ENCODE measurements at regions not wholly inside any gene's neighbourhood (a gene's known extent, or its start where the extent isn't known, plus 50 kb on each side); places are given as distances from the start of the nearest gene placed in this dataset.

- Histone ChIP-seq H3K27ac (ENCODE audit: low read depth, low read length, poor library complexity, severe bottlenecking) (no peak overlapping the region), H3K27me3 (replicated peaks; ENCODE audit: insufficient read depth, low read depth, low read length, poor library complexity) (no peaks in the 10 kb centered on the region), H3K4me1 (ENCODE audit: insufficient read depth, low read length, poor library complexity, severe bottlenecking) (no peaks in the 10 kb centered on the region), H3K9me3 (ENCODE audit: low read depth, low read length, poor library complexity, severe bottlenecking) (peaks cover 24% of the 10 kb centered on the region), H3K36me3 (ENCODE audit: insufficient read depth, low read length, poor library complexity, severe bottlenecking) (no peaks in the 10 kb centered on the region), H3K4me3 (ENCODE audit: low read depth, low read length, poor library complexity, severe bottlenecking) (no peak overlapping the region)
- intact Hi-C loops (cut with micrococcal nuclease; ENCODE audit: unreplicated experiment), result no loop called here
- CTCF ChIA-PET, result no interaction called here
- POLR2A ChIA-PET (ENCODE audit: low non-redundant PET), result no interaction called here
- BruUV-seq (replicated peaks), result no TSS peak
- no peak for DNase-seq (ENCODE audit: low spot score)
- no peak for TF ChIP-seq CTCF (conservative IDR thresholded peaks at IDR 0.05; ENCODE audit: low read depth, low read length)
- no peak for TF ChIP-seq EZH2 (IDR thresholded peaks at IDR 0.05; ENCODE audit: borderline replicate concordance, low read depth, low read length, poor library complexity, severe bottlenecking)
Observed at GRCh38 chr18:77985526-77986281, 736.1 kb downstream of the GALR1 start.

GRCh38 chr18:77990131-77990530 lies 740.5 kb downstream of the GALR1 start:
- BruUV-seq (replicated peaks), result no TSS peak

GRCh38 chr18:77990901-77991300 lies 741.3 kb downstream of the GALR1 start:
- TF ChIP-seq EZH2 (IDR thresholded peaks at IDR 0.05; ENCODE audit: borderline replicate concordance, low read depth, low read length, poor library complexity, severe bottlenecking) (no peak), CTCF (conservative IDR thresholded peaks at IDR 0.05; ENCODE audit: low read depth, low read length) (no peak)
- DNase-seq (ENCODE audit: low spot score), result no peak
- H3K4me3 ChIP-seq (ENCODE audit: low read depth, low read length, poor library complexity, severe bottlenecking), result no peak overlapping the region
- no peaks in the 10 kb centered on the region for H3K36me3 ChIP-seq (ENCODE audit: insufficient read depth, low read length, poor library complexity, severe bottlenecking)
- POLR2A ChIA-PET (ENCODE audit: low non-redundant PET), result no interaction called here
- CTCF ChIA-PET, result no interaction called here
- H3K27ac ChIP-seq (ENCODE audit: low read depth, low read length, poor library complexity, severe bottlenecking), result no peak overlapping the region
- H3K4me1 ChIP-seq (ENCODE audit: insufficient read depth, low read length, poor library complexity, severe bottlenecking), result no peaks in the 10 kb centered on the region
- intact Hi-C loops (cut with micrococcal nuclease; ENCODE audit: unreplicated experiment), result no loop called here
- H3K9me3 ChIP-seq (ENCODE audit: low read depth, low read length, poor library complexity, severe bottlenecking), result peaks cover 17% of the 10 kb centered on the region
- no TSS peak for BruUV-seq (replicated peaks)
- no peaks in the 10 kb centered on the region for H3K27me3 ChIP-seq (replicated peaks; ENCODE audit: insufficient read depth, low read depth, low read length, poor library complexity)

More at GRCh38 chr18:77990131-77990530, 740.5 kb downstream of the GALR1 start:
- H3K27me3 ChIP-seq (replicated peaks; ENCODE audit: insufficient read depth, low read depth, low read length, poor library complexity), result no peaks in the 10 kb centered on the region
- POLR2A ChIA-PET (ENCODE audit: low non-redundant PET), result no interaction called here
- intact Hi-C loops (cut with micrococcal nuclease; ENCODE audit: unreplicated experiment), result no loop called here
- no peak for DNase-seq (ENCODE audit: low spot score)
- H3K4me3 ChIP-seq (ENCODE audit: low read depth, low read length, poor library complexity, severe bottlenecking), result no peak overlapping the region
- H3K27ac ChIP-seq (ENCODE audit: low read depth, low read length, poor library complexity, severe bottlenecking), result no peak overlapping the region
- H3K4me1 ChIP-seq (ENCODE audit: insufficient read depth, low read length, poor library complexity, severe bottlenecking), result no peaks in the 10 kb centered on the region
- H3K36me3 ChIP-seq (ENCODE audit: insufficient read depth, low read length, poor library complexity, severe bottlenecking), result no peaks in the 10 kb centered on the region
- TF ChIP-seq CTCF (conservative IDR thresholded peaks at IDR 0.05; ENCODE audit: low read depth, low read length) (no peak), EZH2 (IDR thresholded peaks at IDR 0.05; ENCODE audit: borderline replicate concordance, low read depth, low read length, poor library complexity, severe bottlenecking) (no peak)
- peaks cover 17% of the 10 kb centered on the region for H3K9me3 ChIP-seq (ENCODE audit: low read depth, low read length, poor library complexity, severe bottlenecking)
- CTCF ChIA-PET, result no interaction called here
